NOMO-1 treated with dmso at 0.1 percent for 144 hours (cell line): ENCODE measurements at regions not wholly inside any gene's neighbourhood (a gene's known extent, or its start where the extent isn't known, plus 50 kb on each side); places are given as distances from the start of the nearest gene placed in this dataset.
"Not testable (repeated sequence)": the region's sequence is repeated elsewhere in the genome, so short reads cannot be mapped to it uniquely, and the experiment has no call there.

Experiments used
- DNase-seq: peaks from one replicate; lab custom pipeline; 2025; ENCODE audit not compliant: unreplicated experiment; lab: John Stamatoyannopoulos, UW

GRCh38 chr17:70564006-70564620, 394.8 kb downstream of the KCNJ2 start:
- DNase-seq: no peak

- DNase-seq: no peak
These were observed 399.8 kb downstream of the KCNJ2 start for GRCh38 chr17:70569128-70569527.

GRCh38 chr17:70577456-70577855, 408.1 kb downstream of the KCNJ2 start:
- DNase-seq: no peak

- DNase-seq: no peak
These were observed 412.1 kb downstream of the KCNJ2 start for GRCh38 chr17:70581459-70581858.

DNA sequence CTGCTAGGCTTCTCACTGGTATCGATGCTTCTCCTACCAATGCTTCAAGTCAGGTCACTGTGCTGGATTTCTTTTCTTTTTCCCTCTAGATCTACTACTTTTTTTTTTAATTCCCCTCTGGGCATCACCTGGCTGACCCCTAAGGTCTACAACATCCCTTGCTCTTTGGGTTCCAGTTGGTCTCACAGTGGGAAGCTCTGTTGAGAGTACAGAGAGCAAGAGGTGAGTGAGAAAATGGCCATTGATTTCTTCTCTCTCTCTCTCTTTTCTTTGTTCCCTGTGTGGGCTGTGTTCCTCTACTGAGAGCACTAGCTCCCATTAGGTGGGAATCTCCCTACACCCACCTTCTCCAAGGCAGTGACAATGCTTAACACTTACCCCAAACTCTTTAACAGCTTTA, 413.4 kb downstream of the KCNJ2 start:
- DNase-seq: no peak

GRCh38 chr17:70584255-70584654, 414.9 kb downstream of the KCNJ2 start:
- no peak for DNase-seq

- DNase-seq: no peak
These were observed 418.7 kb downstream of the KCNJ2 start for GRCh38 chr17:70588003-70588402.

DNA sequence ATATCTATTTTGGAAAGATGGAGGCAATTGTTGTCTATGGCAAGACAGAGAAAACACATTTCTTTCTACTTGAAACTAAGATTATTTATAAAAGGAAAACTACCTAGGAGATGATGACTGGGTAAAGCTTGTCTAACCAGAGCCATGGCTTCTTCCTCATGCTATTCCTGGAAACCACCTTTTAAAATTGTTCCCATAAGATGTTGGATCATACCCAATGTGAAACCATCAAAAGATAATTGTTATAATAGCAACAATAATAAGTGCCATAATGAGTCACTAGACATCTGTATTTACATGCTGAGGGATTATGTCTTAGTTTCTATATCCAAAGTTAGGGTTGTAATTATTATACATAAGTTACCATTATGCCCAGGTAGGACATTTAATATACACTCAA, 428.4 kb downstream of the KCNJ2 start:
- no peak for DNase-seq

DNA sequence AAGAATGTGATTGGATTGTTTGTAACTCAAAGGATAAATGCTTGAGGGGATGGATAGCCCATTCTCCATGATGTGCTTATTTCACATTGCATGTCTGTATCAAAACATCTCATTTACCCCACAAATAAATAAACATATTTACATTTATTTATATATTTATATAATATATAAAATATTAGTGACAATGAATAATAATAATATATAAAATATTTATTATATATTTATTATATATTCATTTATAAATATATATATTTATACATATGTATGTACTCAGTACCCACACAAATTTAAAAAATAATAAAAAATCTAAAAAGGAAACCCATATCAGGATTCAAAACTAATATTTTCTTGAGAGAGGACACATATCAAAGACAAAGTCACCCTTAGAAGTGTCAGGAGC, 429.9 kb downstream of the KCNJ2 start:
- DNase-seq: no peak

DNA sequence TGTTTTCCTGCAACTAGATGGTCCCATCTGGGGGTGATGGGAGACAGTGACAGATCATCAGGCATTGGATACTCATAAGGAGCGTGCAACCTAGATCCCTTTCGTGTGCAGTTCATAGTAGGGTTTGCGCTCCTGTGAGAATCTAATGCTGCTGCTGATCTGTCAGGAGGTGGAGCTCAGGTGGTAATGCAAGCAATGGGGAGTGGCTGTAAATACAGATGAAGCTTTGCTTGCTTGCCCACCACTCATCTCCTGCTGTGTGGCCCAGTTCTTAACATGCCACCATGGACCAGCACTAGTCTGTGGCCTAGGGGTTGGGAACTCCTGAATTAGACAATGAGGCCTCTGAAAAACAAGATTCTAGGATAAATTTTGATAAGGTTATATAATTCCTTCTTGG, 430.6 kb downstream of the KCNJ2 start:
- DNase-seq: not testable (repeated sequence)

DNA sequence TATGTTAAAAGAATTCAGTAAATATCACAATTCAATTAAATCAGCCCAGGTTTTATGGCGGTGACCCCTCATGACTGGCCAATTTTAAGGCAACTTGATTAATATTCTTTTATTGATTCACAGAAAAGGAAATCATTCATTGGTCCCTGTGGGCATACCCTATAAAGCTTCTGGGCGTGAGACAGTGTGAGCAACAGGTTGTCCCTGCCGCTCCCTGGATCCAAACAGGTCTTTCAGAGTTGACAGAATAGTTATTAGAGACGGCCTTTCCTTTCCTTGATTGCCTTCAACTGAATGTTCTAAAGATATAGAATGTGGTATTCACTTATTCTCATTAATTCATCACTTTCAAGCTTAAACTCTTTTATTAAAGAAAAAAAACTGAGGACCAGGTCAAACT, 433.9 kb downstream of the KCNJ2 start:
- no peak for DNase-seq

GRCh38 chr17:70604854-70605253, 435.5 kb downstream of the KCNJ2 start:
- DNase-seq: no peak

- no peak for DNase-seq
These were observed 436.8 kb downstream of the KCNJ2 start for GRCh38 chr17:70606086-70606485.

- no peak for DNase-seq
These were observed 438.9 kb downstream of the KCNJ2 start for GRCh38 chr17:70608193-70608592.

- no peak for DNase-seq
These were observed 439.6 kb downstream of the KCNJ2 start for GRCh38 chr17:70608957-70609356.

DNA sequence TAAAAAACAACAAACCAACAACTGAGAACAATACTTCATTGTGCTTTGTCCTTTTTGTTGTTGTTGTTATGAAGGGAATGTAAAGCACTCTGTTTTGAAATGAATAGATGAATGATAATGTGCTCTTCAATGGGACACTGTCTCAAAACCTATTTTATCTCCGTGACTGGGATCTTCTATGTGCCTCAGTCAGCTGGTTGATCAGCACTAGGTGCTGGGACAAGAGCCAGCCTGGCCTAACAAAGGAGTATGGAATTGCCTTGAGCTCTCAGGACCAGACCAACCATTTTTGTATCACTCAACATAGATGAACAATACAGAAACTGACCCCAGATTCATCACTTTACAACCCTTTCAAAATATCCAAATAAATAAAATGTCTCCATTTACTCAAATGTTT, 440.2 kb downstream of the KCNJ2 start:
- no peak for DNase-seq

- DNase-seq: no peak
These were observed 440.8 kb downstream of the KCNJ2 start for GRCh38 chr17:70610161-70610560.

DNA sequence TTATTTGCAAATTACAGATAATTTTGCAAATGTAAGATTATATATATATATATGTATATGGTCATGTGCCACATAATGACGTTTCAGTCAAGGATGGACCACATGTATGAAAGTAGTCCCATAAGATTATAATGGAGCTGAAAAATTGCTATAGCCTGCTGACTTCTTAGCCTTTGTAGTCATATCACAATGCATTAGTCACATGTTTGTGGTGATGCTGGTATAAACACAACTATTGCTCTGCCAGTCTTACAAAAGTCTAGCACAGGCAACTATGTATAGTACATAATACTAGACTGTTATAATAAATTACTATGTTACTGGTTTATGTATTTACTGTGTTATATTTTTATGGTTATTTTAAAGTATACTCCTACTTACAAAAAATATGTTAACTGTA, 444.3 kb downstream of the KCNJ2 start:
- no peak for DNase-seq

DNA sequence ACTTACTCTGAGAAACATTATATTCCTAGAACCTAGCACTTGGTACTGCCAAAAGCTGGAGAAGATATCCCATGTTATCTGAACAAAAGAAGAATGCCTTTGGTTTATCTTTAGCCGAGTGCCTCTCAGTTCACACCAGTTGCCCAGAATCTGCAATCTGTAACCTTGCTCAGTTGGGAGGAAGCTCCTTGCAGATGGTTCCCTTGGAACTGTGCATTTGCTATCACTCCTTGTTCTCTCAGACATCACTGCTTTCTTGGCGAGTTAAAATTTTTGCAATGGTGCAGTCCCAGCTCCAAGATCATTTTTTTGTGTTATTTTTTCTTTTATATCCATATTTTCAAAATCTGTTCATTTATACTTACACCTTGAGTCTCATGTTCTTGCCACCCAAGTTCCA, 446.5 kb downstream of the KCNJ2 start:
- no peak for DNase-seq

DNA sequence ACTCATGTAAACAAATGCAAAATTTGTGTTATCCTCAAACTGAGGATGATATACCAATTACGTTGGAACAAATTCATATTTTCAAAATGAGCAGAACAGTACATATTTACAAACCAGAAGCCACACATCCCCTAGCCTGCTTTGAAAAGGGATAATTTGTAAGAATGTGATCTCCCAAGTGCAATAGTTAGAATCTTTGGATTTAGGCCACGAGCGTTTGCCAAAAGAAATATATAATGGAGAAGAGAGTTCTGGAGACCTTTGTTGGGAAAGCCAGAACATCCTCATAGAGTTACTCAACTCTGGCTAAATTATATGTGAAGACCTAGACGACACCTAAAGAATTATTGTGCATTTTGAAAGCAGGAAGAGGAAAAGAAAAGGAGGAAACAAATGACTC, 449.3 kb downstream of the KCNJ2 start:
- no peak for DNase-seq

GRCh38 chr17:70621566-70621965, 452.2 kb downstream of the KCNJ2 start:
- DNase-seq: no peak

DNA sequence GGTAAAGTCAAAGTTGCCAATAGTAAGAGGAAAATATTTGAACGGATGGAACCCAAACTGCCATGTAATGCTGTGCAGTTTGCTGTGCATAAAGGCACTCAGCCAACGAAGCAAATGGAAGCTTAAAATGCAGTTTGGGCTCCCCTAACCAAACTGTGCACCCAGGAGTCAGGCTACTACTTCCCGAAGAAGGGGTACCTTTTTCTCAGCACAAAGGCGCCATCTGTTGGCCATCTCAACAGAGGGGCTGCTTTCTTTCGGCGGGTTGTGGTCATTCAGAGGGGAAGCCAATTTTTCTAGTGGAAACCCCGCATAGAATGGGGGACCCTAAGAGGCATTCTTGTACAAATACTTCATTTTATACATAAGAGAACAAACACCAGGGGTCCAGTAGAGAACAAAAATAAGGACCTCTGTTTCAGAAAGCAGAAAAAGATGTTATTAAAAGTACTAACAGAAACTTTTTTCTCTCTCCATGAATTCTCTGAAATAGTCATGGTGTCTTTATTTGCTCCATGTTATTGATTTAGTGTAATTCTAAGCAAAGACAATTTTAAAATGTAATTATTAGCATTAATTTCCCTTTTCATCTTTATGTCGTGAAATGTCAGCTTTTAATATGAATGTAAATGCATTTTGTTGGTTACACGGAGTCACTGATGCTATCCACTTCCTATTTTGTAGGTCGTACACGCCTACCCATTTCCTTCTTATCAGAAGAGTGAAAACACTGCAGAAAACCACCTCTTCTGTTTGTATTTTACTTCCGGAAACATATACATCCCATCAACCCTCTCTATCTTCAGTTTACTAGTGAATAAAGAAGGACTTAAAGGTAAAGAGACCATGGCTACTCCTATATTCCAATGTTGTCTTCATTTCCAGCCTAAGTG, 453.3 kb downstream of the KCNJ2 start:
- peak; percentile 45 for DNase-seq

- no peak for DNase-seq
These were observed 454.9 kb downstream of the KCNJ2 start for GRCh38 chr17:70624211-70624610.
